K562 (cell line): ENCODE measurements at regions not wholly inside any gene's neighbourhood (a gene's known extent, or its start where the extent isn't known, plus 50 kb on each side); places are given as distances from the start of the nearest gene placed in this dataset.

Experiments used
- CHD4 ChIP-seq: fragments of 200-600 bp; sonication (generic); IDR thresholded peaks from 3 replicates; pipeline ENCODE4 v1.6.1; 2012; ENCODE audit warnings: low read depth, mild to moderate bottlenecking, mixed read lengths, low read length, inconsistent platforms; ENCODE audit not compliant: insufficient read depth, insufficient replicate concordance, poor library complexity, severe bottlenecking
- EP400 ChIP-seq: fragments of 450-650 bp; IDR thresholded peaks from 2 replicates; pipeline ENCODE4 v1.6.1; 2017; ENCODE audit warnings: antibody characterized with exemption, mild to moderate bottlenecking, moderate library complexity
- FOXP4 ChIP-seq: sonication (generic); formaldehyde crosslinking; IDR thresholded peaks from 2 replicates; pipeline ENCODE4 v1.8.0; 2022; ENCODE audit warnings: mild to moderate bottlenecking, missing genetic modification reagents, borderline replicate concordance
- HNRNPK ChIP-seq: fragments of 200-400 bp; formaldehyde crosslinking; IDR thresholded peaks from one replicate; pipeline ENCODE4 v1.6.1; 2018; ENCODE audit warnings: mild to moderate bottlenecking, low read depth, low read length; ENCODE audit not compliant: poor library complexity, severe bottlenecking
- ILF3 ChIP-seq: fragments of 450-650 bp; IDR thresholded peaks from 2 replicates; pipeline ENCODE4 v1.6.1; 2018; ENCODE audit warnings: antibody characterized with exemption, mild to moderate bottlenecking, moderate library complexity, borderline replicate concordance
- JUNB ChIP-seq: fragments of 450-650 bp; formaldehyde crosslinking; conservative IDR thresholded peaks from 2 replicates; pipeline ENCODE4 v1.4.0; 2020; ENCODE audit warnings: mild to moderate bottlenecking
- NR3C1 ChIP-seq: sonication (generic); formaldehyde crosslinking; IDR thresholded peaks from 2 replicates; pipeline ENCODE4 v1.8.1; 2022; ENCODE audit warnings: missing genetic modification reagents
- PURB ChIP-seq: sonication (generic); formaldehyde crosslinking; IDR thresholded peaks from 2 replicates; pipeline ENCODE4 v1.9.0; 2021; ENCODE audit warnings: low read depth, mild to moderate bottlenecking, missing genetic modification reagents
- RNF2 ChIP-seq: sonication (generic); IDR thresholded peaks from 2 replicates; pipeline ENCODE4 v1.6.1; 2016
- RREB1 ChIP-seq: fragments of 250-450 bp; sonication (Bioruptor Pico); IDR thresholded peaks from 2 replicates; pipeline ENCODE4 v1.4.0; 2020
- SAFB2 ChIP-seq: fragments of 200-400 bp; formaldehyde crosslinking; IDR thresholded peaks from 2 replicates; pipeline ENCODE4 v1.6.1; 2018; ENCODE audit warnings: borderline replicate concordance, low read length, low read depth, moderate library complexity; ENCODE audit not compliant: severe bottlenecking
- STAT5A ChIP-seq: IDR thresholded peaks from 2 replicates; pipeline ENCODE4 v1.6.1; 2012; ENCODE audit warnings: low read length, inconsistent platforms, borderline replicate concordance
- TAL1 ChIP-seq: fragments of 450-650 bp; IDR thresholded peaks from 2 replicates; pipeline ENCODE4 v1.6.1; 2016; ENCODE audit warnings: mild to moderate bottlenecking
- ZNF146 ChIP-seq: IDR thresholded peaks from one replicate; pipeline ENCODE4 v1.6.1; 2018; ENCODE audit warnings: missing compliant biosample characterization; ENCODE audit not compliant: unreplicated experiment
- ZNF280A ChIP-seq: fragments of 450-650 bp; IDR thresholded peaks from 2 replicates; pipeline ENCODE4 v1.6.1; 2018; ENCODE audit warnings: mild to moderate bottlenecking, low read depth; ENCODE audit not compliant: partially characterized antibody

- TF ChIP-seq SAFB2 (no peak), ILF3 (no peak), RREB1 (CRISPR knock-in tag) (0 out of 2 replicates have a peak, but pooled peaks have one; percentile 7), TAL1 (no peak), JUNB (CRISPR knock-in tag) (no peak), EP400 (peak; percentile 87), STAT5A (no peak), HNRNPK (no peak), NR3C1 (peak; percentile 69), ZNF280A (no peak), FOXP4 (CRISPR knock-in tag) (peak; percentile 49; the same call in 1 of the 2 replicates), ZNF146 (CRISPR knock-in tag) (no peak), PURB (CRISPR knock-in tag) (no peak), RNF2 (peak; percentile 88), CHD4 (no peak)
These were observed 69.2 kb upstream of the CCDC180 start (continued) for GRCh38 chr9:97237951-97238889.
